ENCODE measurements at regions not wholly inside any gene's neighbourhood (a gene's known extent, or its start where the extent isn't known, plus 50 kb on each side); places are given as distances from the start of the nearest gene placed in this dataset.
"Not testable (repeated sequence)": the region's sequence is repeated elsewhere in the genome, so short reads cannot be mapped to it uniquely, and the experiment has no call there.

GRCh38 chr9:78409928-78410510 lies 113.1 kb downstream of the PSAT1 start:
- not testable (repeated sequence) for DNase-seq (ENCODE audit: low read depth in 1 of 2, low spot score in 2 of 2); H3K36me3 ChIP-seq; H3K4me3 ChIP-seq; H3K27me3 ChIP-seq (replicated peaks); H3K9me3 ChIP-seq (replicated peaks); H3K27ac ChIP-seq
- H3K4me1 ChIP-seq (replicated peaks), result peaks cover 39% of the 10 kb centered on the region

- DNase-seq (ENCODE audit: low read depth in 1 of 2, low spot score in 2 of 2), result no peak
- Histone ChIP-seq H3K36me3 (no peaks in the 10 kb centered on the region), H3K4me3 (no peak overlapping the region), H3K27me3 (replicated peaks) (no peaks in the 10 kb centered on the region), H3K27ac (no peak overlapping the region), H3K9me3 (replicated peaks) (no peaks in the 10 kb centered on the region), H3K4me1 (replicated peaks) (no peaks in the 10 kb centered on the region; the same call in 1 of the 2 replicates)
Observed at GRCh38 chr9:78422309-78422708, 125.4 kb downstream of the PSAT1 start.

- Histone ChIP-seq H3K36me3 (no peaks in the 10 kb centered on the region), H3K9me3 (replicated peaks) (no peaks in the 10 kb centered on the region), H3K27me3 (replicated peaks) (no peaks in the 10 kb centered on the region), H3K4me1 (replicated peaks) (no peaks in the 10 kb centered on the region; the same call in 1 of the 2 replicates), H3K4me3 (no peak overlapping the region), H3K27ac (no peak overlapping the region)
- DNase-seq (ENCODE audit: low read depth in 1 of 2, low spot score in 2 of 2), result no peak
Observed at GRCh38 chr9:78424299-78424698, 127.4 kb downstream of the PSAT1 start.

- H3K36me3 ChIP-seq, result no peaks in the 10 kb centered on the region
- H3K9me3 ChIP-seq (replicated peaks), result no peaks in the 10 kb centered on the region
- DNase-seq (ENCODE audit: low read depth in 1 of 2, low spot score in 2 of 2), result no peak
- H3K4me1 ChIP-seq (replicated peaks), result no peaks in the 10 kb centered on the region
- H3K27ac ChIP-seq, result no peak overlapping the region
- H3K27me3 ChIP-seq (replicated peaks), result no peaks in the 10 kb centered on the region
- H3K4me3 ChIP-seq, result no peak overlapping the region
Observed at GRCh38 chr9:78428640-78429039, 131.7 kb downstream of the PSAT1 start.

GRCh38 chr9:78430387-78430786 lies 133.5 kb downstream of the PSAT1 start:
- Histone ChIP-seq H3K27me3 (replicated peaks) (no peaks in the 10 kb centered on the region), H3K4me3 (no peak overlapping the region), H3K27ac (no peak overlapping the region), H3K9me3 (replicated peaks) (no peaks in the 10 kb centered on the region), H3K4me1 (replicated peaks) (no peaks in the 10 kb centered on the region), H3K36me3 (no peaks in the 10 kb centered on the region)
- no peak for DNase-seq (ENCODE audit: low read depth in 1 of 2, low spot score in 2 of 2)

- DNase-seq (ENCODE audit: low read depth in 1 of 2, low spot score in 2 of 2); H3K4me1 ChIP-seq (replicated peaks); H3K27me3 ChIP-seq (replicated peaks); H3K9me3 ChIP-seq (replicated peaks); H3K4me3 ChIP-seq; H3K27ac ChIP-seq; H3K36me3 ChIP-seq: not testable (repeated sequence)
Observed at GRCh38 chr9:78431039-78431438, 134.1 kb downstream of the PSAT1 start.

- no peaks in the 10 kb centered on the region for H3K27me3 ChIP-seq (replicated peaks)
Observed at GRCh38 chr9:78436873-78437272, 139.9 kb downstream of the PSAT1 start.

GRCh38 chr9:78437296-78437695 lies 140.4 kb downstream of the PSAT1 start:
- Histone ChIP-seq H3K36me3 (no peaks in the 10 kb centered on the region), H3K27ac (no peak overlapping the region; the same call in 1 of the 2 replicates), H3K9me3 (replicated peaks) (no peaks in the 10 kb centered on the region), H3K4me1 (replicated peaks) (peaks cover 43% of the 10 kb centered on the region), H3K27me3 (replicated peaks) (no peaks in the 10 kb centered on the region), H3K4me3 (no peak overlapping the region)
- DNase-seq (ENCODE audit: low read depth in 1 of 2, low spot score in 2 of 2), result no peak

More at GRCh38 chr9:78436873-78437272, 139.9 kb downstream of the PSAT1 start:
- peaks cover 43% of the 10 kb centered on the region for H3K4me1 ChIP-seq (replicated peaks)
- no peaks in the 10 kb centered on the region for H3K36me3 ChIP-seq
- no peak overlapping the region for H3K4me3 ChIP-seq
- no peak overlapping the region for H3K27ac ChIP-seq
- no peaks in the 10 kb centered on the region for H3K9me3 ChIP-seq (replicated peaks)
- DNase-seq (ENCODE audit: low read depth in 1 of 2, low spot score in 2 of 2), result no peak

GRCh38 chr9:78437806-78438205 lies 140.9 kb downstream of the PSAT1 start:
- H3K27me3 ChIP-seq (replicated peaks), result no peaks in the 10 kb centered on the region
- H3K4me3 ChIP-seq, result no peak overlapping the region
- no peaks in the 10 kb centered on the region for H3K36me3 ChIP-seq
- no peak for DNase-seq (ENCODE audit: low read depth in 1 of 2, low spot score in 2 of 2)
- peak overlapping the region; percentile 98 for H3K27ac ChIP-seq
- peaks cover 43% of the 10 kb centered on the region for H3K4me1 ChIP-seq (replicated peaks)
- no peaks in the 10 kb centered on the region for H3K9me3 ChIP-seq (replicated peaks)

GRCh38 chr9:78438211-78438610 lies 141.3 kb downstream of the PSAT1 start:
- Histone ChIP-seq H3K9me3 (replicated peaks) (no peaks in the 10 kb centered on the region), H3K4me1 (replicated peaks) (peaks cover 43% of the 10 kb centered on the region), H3K4me3 (no peak overlapping the region), H3K27me3 (replicated peaks) (no peaks in the 10 kb centered on the region), H3K36me3 (no peaks in the 10 kb centered on the region), H3K27ac (peak overlapping the region; percentile 98)
- no peak for DNase-seq (ENCODE audit: low read depth in 1 of 2, low spot score in 2 of 2)

- Histone ChIP-seq H3K4me3 (peak overlapping the region; percentile 28), H3K27me3 (replicated peaks) (no peaks in the 10 kb centered on the region), H3K27ac (peak overlapping the region; percentile 98), H3K9me3 (replicated peaks) (no peaks in the 10 kb centered on the region), H3K4me1 (replicated peaks) (peaks cover 43% of the 10 kb centered on the region), H3K36me3 (no peaks in the 10 kb centered on the region)
- DNase-seq (ENCODE audit: low read depth in 1 of 2, low spot score in 2 of 2), result peak; percentile 71 to 88
Observed at GRCh38 chr9:78438780-78439179, 141.9 kb downstream of the PSAT1 start.

GRCh38 chr9:78439190-78439865 lies 142.4 kb downstream of the PSAT1 start:
- DNase-seq (ENCODE audit: low read depth in 1 of 2, low spot score in 2 of 2), result peak; percentile 96 to 98
- peaks cover 43% of the 10 kb centered on the region for H3K4me1 ChIP-seq (replicated peaks)
- no peaks in the 10 kb centered on the region for H3K27me3 ChIP-seq (replicated peaks)
- peak overlapping the region; percentile 98 for H3K27ac ChIP-seq
- H3K36me3 ChIP-seq, result no peaks in the 10 kb centered on the region
- peak overlapping the region; percentile 28 for H3K4me3 ChIP-seq
- no peaks in the 10 kb centered on the region for H3K9me3 ChIP-seq (replicated peaks)

GRCh38 chr9:78439866-78440830 lies 143.2 kb downstream of the PSAT1 start:
- H3K27me3 ChIP-seq (replicated peaks), result no peaks in the 10 kb centered on the region
- H3K36me3 ChIP-seq, result no peaks in the 10 kb centered on the region
- H3K27ac ChIP-seq, result peak overlapping the region; percentile 98
- H3K4me3 ChIP-seq, result no peak overlapping the region
- peaks cover 43% of the 10 kb centered on the region for H3K4me1 ChIP-seq (replicated peaks)
- DNase-seq (ENCODE audit: low read depth in 1 of 2, low spot score in 2 of 2), result peak; percentile 85 to 92
- H3K9me3 ChIP-seq (replicated peaks), result no peaks in the 10 kb centered on the region

- Histone ChIP-seq H3K9me3 (replicated peaks) (no peaks in the 10 kb centered on the region), H3K36me3 (no peaks in the 10 kb centered on the region), H3K4me3 (no peak overlapping the region), H3K27ac (peak overlapping the region; percentile 98), H3K4me1 (replicated peaks) (peaks cover 43% of the 10 kb centered on the region), H3K27me3 (replicated peaks) (no peaks in the 10 kb centered on the region)
- DNase-seq (ENCODE audit: low read depth in 1 of 2, low spot score in 2 of 2), result no peak
Observed at GRCh38 chr9:78441396-78441795, 144.5 kb downstream of the PSAT1 start.
